ENCODE measurements at regions not wholly inside any gene's neighbourhood (a gene's known extent, or its start where the extent isn't known, plus 50 kb on each side); places are given as distances from the start of the nearest gene placed in this dataset.

GRCh38 chr7:131090886-131091692 is 236.6 kb upstream of the MKLN1 start:
- H3K4me2 ChIP-seq (ENCODE audit: control insufficient read depth, extremely low read depth, insufficient read depth, low read depth, low read length): no peak overlapping the region
- H3K27ac ChIP-seq (ENCODE audit: control insufficient read depth, insufficient read depth, low read length): no peak overlapping the region
- H3K4me3 ChIP-seq (ENCODE audit: control insufficient read depth in 2 of 3, extremely low read depth in 1 of 3, insufficient read depth in 2 of 3, low read depth in 1 of 3, low read length in 3 of 3): no peak overlapping the region
- no peaks in the 10 kb centered on the region for H3K27me3 ChIP-seq (ENCODE audit: control insufficient read depth, extremely low read depth, insufficient read depth, low read length)
- H3K9me3 ChIP-seq (ENCODE audit: control insufficient read depth, low read depth, low read length): no peaks in the 10 kb centered on the region
- no peak overlapping the region for H3K9ac ChIP-seq (ENCODE audit: control insufficient read depth, extremely low read depth, insufficient read depth, low read length)
- DNase-seq (ENCODE audit: low read depth, low spot score): no peak
- H3K4me1 ChIP-seq (ENCODE audit: control insufficient read depth, extremely low read depth, insufficient read depth, low read length): no peaks in the 10 kb centered on the region
- no peak overlapping the region for H2AFZ ChIP-seq (ENCODE audit: control insufficient read depth, low read length)
- H4K20me1 ChIP-seq (ENCODE audit: control insufficient read depth, extremely low read depth, insufficient read depth, low read length): no peaks in the 10 kb centered on the region
- no peak for TF ChIP-seq EZH2 (IDR thresholded peaks at IDR 0.05; ENCODE audit: low read length)
- no peak for TF ChIP-seq CTCF (optimal IDR thresholded peaks at IDR 0.05 in 1 of 3, IDR thresholded peaks at IDR 0.05 in 1 of 3, conservative IDR thresholded peaks at IDR 0.05 in 1 of 3; ENCODE audit: extremely low read depth in 1 of 3, insufficient read depth in 2 of 3, low read length in 3 of 3)
- no peak for FAIRE-seq
- H3K9me1 ChIP-seq (ENCODE audit: control insufficient read depth, extremely low read depth, insufficient read depth, low read length): no peaks in the 10 kb centered on the region
- peaks cover 0 to 4% of the 10 kb centered on the region in 2 experiments for H3K36me3 ChIP-seq (ENCODE audit: control insufficient read depth in 2 of 2, extremely low read depth in 1 of 2, insufficient read depth in 2 of 2, low read length in 2 of 2)
- peaks cover 10% of the 10 kb centered on the region for H3K79me2 ChIP-seq (ENCODE audit: control insufficient read depth, insufficient read depth, low read length)
- dilution Hi-C loops (cut with MboI; ENCODE audit: extremely low pct_ligation_motif_present, low sequenced_read_pairs): no loop called here

GRCh38 chr7:131094685-131095084 is 233.0 kb upstream of the MKLN1 start:
- Histone ChIP-seq H3K36me3 (ENCODE audit: control insufficient read depth in 2 of 2, extremely low read depth in 1 of 2, insufficient read depth in 2 of 2, low read length in 2 of 2) (peaks cover 0 to 2% of the 10 kb centered on the region in 2 experiments), H3K27me3 (ENCODE audit: control insufficient read depth, extremely low read depth, insufficient read depth, low read length) (no peaks in the 10 kb centered on the region), H3K4me2 (ENCODE audit: control insufficient read depth, extremely low read depth, insufficient read depth, low read depth, low read length) (no peak overlapping the region), H3K9me1 (ENCODE audit: control insufficient read depth, extremely low read depth, insufficient read depth, low read length) (no peaks in the 10 kb centered on the region), H3K27ac (ENCODE audit: control insufficient read depth, insufficient read depth, low read length) (no peak overlapping the region), H3K9ac (ENCODE audit: control insufficient read depth, extremely low read depth, insufficient read depth, low read length) (no peak overlapping the region), H3K79me2 (ENCODE audit: control insufficient read depth, insufficient read depth, low read length) (peaks cover 15% of the 10 kb centered on the region), H3K4me1 (ENCODE audit: control insufficient read depth, extremely low read depth, insufficient read depth, low read length) (no peaks in the 10 kb centered on the region), H3K9me3 (ENCODE audit: control insufficient read depth, low read depth, low read length) (no peaks in the 10 kb centered on the region), H4K20me1 (ENCODE audit: control insufficient read depth, extremely low read depth, insufficient read depth, low read length) (no peaks in the 10 kb centered on the region), H2AFZ (ENCODE audit: control insufficient read depth, low read length) (no peak overlapping the region), H3K4me3 (ENCODE audit: control insufficient read depth in 2 of 3, extremely low read depth in 1 of 3, insufficient read depth in 2 of 3, low read depth in 1 of 3, low read length in 3 of 3) (no peak overlapping the region)
- TF ChIP-seq EZH2 (IDR thresholded peaks at IDR 0.05; ENCODE audit: low read length) (no peak), CTCF (optimal IDR thresholded peaks at IDR 0.05 in 1 of 3, IDR thresholded peaks at IDR 0.05 in 1 of 3, conservative IDR thresholded peaks at IDR 0.05 in 1 of 3; ENCODE audit: extremely low read depth in 1 of 3, insufficient read depth in 2 of 3, low read length in 3 of 3) (no peak)
- no peak for DNase-seq (ENCODE audit: low read depth, low spot score)
- no peak for FAIRE-seq
- dilution Hi-C loops (cut with MboI; ENCODE audit: extremely low pct_ligation_motif_present, low sequenced_read_pairs): no loop called here

Data from keratinocyte (primary cell).